Renal pelvis (tissue), 1 donor: ENCODE measurements at regions not wholly inside any gene's neighbourhood (a gene's known extent, or its start where the extent isn't known, plus 50 kb on each side); places are given as distances from the start of the nearest gene placed in this dataset.
"Not testable (repeated sequence)": the region's sequence is repeated elsewhere in the genome, so short reads cannot be mapped to it uniquely, and the experiment has no call there.

ENCODE experiments used
- DNase-seq: peaks from one replicate; pipeline ENCODE4 v3.0.0-alpha.2; 2013

DNA sequence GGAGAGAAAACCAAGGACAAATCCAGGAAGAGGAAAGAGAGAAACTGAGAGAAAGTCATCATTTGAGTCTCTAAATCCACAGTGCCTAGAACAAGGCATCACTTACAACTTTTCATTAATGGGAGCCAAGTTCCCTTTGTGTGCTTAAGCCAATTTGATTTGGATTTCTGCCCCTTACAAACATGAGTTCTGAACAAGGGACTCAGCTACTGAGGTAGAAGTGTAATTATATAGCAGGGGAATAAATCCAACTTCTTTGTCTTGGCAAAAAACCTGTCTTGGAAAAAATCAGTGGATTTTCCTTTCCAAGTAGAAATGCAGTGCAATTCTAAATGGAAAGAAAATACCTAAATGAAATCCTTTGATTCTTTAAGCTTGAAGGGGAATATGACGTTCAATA lies 307.2 kb upstream of the CNTN3 start:
- DNase-seq, result no peak

DNA sequence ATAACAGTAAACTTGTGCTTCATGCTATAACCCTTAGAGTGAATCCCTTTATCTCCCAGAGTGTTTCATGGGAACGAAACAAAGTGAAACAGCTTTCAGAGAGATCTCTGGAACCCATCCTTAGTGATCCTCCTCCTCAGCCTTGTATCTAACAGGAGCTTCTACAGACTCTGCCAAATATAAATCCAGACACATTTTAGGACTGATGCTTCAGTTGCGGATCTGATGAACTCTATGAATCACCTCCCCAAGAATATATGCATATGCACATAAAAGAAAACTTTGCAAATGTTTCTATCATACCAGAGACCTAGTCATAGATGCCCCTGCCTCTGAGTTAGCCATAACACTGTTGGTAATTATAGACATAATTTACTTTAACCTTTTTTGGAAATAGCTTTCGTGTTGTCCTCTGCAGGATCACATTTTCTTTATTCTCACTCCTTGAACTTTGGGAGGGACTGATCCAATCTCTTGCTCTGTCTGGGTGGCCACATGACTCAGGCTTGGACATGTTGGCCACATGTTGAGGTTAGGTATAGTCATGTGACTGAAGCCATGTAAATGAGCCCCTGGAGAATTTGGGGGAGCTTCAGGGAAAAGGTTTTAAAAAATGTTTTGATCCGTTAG lies 306.4 kb upstream of the CNTN3 start:
- no peak for DNase-seq

DNA sequence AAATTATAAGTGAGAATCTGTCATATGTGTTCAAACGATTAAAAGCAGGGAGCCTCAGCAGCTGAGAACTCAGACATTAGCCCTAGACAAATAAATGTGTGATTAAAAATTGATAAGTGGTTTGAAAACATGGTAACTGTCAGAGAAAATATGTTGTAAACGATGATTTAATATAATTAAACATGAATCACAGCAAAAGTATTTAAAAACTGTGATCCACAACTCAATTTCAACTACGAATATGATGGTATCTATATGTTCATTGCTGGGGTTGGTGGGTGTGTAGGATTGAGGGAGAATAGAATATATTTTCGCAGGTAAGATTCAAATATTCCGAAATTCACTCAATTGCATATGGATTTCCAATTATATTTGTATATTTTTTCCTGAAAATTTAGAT lies 302.2 kb upstream of the CNTN3 start:
- DNase-seq, result no peak

DNA sequence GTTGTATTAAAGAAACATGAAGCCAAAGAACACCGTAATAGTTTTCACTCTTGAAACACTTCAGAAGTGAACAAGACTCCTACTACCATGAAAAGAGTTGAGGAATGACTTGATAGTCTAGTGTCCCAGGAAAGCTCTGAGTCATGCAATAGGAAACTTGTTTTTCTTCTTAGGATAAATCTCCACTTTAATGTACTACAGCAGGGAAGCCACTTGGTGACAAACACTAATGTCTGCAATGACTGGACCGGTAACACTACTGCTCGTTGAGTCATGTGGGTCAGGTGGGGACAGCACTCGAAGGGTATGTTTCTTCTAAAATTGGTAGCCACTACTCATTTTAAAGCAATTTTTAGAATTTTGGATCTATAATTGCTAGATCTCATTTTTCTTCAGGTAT lies 291.7 kb upstream of the CNTN3 start:
- DNase-seq, result no peak

DNA sequence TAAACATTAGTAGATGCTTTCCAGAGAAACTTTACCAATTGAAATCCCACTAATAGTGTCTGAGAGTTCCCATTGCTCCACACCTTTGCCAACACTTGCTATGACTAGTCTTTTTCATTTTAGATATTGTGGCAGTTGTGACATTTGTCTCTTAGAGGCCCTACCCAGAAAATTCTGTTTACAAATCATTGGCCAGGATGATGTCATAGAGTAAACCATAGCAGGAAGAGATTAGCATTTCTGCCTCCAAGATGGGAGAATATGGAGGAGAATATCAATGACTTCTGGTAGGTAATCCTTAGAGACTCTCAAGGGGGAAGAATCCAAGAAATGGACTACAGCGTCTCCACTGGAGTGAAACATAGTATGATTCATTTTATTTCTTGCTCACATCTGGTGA lies 291.0 kb upstream of the CNTN3 start:
- no peak for DNase-seq

DNA sequence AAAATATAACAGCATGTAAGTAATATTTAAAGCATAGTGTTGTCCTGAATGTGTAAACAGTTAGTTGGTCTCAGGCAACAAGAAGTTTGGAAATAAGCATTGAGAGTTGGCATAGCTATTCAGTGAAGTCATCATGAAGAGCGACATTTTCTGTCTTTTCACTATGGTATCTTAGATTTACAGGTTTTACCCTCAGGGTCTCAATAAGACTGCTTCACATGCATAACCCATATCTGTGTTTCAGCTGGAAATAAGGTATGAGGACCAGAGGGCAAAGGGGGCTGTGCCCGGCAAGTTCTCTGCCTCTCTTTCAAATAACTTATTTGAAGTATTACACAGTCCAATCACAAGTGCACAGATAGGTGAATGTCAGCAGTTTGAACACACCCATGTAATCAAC lies 290.2 kb upstream of the CNTN3 start:
- no peak for DNase-seq

DNA sequence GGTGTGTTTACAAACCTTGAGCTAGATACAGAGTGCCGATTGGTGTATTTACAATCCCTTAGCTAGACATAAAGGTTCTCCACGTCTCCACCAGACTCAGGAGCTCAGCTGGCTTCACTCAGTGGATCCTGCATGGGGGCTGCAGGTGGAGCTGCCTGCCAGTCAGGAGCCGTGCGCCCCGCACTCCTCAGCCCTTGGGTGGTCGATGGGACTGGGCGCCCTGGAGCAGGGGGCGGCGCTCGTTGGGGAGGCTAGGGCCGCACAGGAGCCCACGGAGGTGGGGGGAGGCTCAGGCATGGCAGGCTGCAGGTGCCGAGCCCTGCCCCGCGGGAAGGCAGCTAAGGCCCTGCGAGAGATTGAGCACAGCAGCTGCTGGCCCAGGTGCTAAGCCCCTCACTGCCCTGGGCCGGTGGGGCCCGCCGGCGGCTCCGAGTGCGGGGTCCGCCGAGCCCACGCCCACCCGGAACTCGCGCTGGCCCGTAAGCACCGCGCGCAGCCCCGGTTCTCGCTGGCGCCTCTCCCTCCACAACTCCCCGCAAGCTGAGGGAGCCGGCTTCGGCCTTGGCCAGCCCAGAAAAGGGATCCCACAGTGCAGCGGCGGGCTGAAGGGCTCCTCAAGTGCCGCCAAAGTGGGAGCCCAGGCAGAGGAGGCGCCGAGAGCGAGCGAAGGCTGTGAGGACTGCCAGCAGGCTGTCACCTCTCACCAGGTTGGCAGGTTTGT lies 285.5 kb upstream of the CNTN3 start:
- DNase-seq, result not testable (repeated sequence)

DNA sequence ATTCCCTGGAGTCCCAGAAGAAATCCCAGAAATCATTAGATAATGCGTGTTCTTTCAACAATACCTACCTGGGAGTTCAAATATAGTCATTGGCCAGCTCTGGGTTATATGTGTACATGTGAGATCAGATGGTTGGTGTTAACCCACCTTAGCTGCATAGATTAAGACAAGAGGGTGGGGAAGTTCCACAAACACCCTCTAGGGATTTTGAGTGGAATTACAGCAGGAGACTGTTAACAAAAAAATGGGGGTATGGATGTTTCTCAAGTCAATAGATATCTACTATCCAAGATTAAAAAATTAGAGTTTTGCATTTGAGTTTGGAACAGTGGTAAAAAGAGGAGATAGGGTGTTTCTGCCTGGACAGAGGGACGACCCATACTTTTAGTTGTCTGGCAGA lies 282.5 kb upstream of the CNTN3 start:
- no peak for DNase-seq

DNA sequence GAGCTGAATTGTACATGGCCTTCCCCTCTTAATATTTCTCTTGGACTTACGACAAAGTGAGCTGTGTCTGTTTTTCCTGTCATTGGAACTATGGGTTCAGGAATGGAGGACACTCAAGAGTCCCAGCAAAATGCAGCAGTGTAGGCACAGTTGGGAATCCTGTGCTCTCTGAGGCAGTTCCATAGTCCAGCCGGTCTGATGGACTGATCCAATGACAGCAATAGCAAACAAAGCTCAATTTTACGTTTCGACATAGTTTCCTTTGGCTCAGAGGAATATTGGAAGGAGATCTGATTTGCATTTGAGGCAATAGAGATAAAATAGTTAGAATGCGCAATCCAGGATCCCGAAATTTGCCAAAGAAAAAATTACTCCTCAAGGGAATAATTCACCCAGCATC lies 276.9 kb upstream of the CNTN3 start:
- no peak for DNase-seq

DNA sequence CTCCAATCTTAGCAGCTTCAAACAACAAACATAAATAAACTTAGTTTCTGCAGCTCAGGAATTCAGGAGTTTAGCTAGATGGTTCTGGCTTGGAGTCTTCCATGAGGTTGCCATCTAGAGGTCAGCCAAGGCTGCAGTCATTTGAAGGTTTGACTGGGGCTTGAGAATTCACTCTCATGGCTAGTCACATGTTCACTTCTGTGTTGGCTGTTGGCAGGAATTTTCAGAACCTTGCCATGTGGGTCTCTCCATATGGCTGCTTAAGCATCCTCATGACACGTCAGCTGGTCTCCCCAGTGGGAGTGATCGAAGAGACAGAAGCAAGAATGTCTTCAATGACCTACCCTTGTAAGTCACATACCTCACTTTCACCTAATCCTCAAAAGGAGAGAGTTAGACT lies 269.2 kb upstream of the CNTN3 start:
- DNase-seq, result no peak

DNA sequence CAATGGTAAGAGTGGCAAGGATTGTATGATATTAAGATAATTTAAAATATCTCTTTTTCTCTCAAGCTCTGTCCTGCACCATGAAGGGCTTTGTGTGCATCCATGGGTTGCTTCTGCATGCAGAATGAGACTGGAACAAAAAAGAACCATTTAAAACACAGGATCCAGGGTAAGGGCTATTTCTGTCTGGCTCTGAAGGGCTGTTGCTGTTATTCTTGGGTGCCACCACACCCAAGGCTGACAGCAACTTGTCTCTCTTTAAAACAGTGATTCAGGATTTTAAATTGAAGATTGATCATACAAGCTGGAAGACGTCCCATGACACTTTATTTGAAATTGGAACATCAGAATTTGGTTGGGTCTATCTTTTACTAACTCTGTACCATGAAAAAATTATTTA lies 268.8 kb upstream of the CNTN3 start:
- no peak for DNase-seq

DNA sequence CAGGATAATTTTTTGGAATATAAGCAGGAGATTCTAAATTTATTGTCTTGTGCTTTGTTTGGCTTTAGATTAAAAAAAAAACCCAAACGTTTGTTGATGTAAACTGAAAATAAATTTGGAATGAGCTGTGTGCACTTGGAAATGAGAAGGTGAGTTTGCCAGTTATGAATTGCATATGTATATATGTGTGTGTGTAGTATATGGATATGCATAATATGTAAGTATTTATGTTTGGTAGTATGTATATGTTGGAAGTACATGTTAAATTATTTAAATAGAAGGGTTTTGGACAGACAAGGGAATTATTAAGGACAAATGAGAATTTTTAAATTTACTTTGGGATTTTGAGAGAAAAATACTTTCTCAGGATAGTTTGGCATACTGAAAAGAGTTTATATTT lies 265.8 kb upstream of the CNTN3 start:
- no peak for DNase-seq

DNA sequence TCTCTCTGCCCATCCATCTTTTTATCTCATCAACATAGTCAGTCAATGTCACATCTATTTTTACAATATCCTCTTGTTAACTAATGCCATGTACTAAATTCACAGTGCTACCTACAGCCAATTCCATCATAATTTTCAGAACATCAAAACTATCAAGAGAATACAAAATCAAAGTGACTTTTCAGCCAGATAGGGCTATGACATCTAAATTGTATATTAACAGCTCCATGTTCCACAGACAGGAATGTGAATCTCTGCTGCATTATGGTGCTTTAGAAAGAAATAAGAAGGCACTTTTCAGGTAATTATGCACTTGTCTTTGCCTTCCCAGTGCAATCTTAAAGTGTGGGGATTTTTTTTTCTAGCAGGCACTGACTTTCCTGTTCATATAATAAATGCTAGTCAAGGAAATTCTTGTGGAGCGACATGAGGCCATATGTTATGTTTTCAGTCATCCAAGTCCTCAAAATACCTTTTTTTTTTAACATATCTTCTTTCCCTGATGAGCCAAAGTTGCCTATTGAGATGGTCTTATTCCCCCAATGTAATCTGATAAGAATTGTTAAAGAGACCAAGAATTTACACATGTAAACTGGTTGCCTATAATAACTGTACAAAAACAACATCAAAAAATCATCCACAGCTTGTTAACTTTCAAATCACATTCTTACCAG lies 252.0 kb upstream of the CNTN3 start:
- DNase-seq, result no peak

DNA sequence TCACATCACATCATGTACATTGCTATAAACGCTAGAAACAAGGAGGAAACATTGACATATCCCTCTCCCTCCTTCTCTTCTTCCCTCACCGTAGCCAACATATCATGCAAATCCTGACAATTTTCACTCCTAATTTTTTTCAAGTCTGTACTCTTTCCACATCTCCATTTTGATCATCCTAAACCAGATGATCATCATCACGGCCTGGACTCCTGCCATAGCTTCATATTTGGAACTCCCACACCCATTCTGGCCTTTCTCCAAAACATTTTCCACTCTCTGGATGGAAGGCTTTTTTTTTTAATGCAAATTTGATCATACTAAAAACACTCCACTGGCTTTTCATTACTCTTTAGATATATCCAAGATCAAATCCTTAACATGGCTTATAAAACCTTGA lies 248.0 kb upstream of the CNTN3 start:
- DNase-seq, result peak; percentile 49

DNA sequence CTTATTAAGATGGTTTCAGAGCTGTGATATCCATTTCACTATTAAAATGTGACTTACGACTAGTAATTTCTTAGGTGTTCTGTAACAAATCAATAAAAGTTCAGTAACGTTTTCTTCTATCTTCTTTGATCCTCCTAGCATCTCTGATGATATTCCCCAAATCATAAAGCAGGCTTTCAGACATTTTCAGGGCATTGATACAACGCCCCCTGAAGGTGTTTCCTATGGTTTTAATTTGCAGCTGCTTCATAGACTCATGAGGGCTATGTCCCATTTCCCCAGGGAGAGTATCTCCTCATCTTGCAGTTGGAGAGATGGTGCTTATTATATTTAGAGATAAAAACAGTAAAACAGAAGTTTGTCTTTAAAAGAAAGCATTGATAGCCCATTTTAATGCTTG lies 246.8 kb upstream of the CNTN3 start:
- no peak for DNase-seq

DNA sequence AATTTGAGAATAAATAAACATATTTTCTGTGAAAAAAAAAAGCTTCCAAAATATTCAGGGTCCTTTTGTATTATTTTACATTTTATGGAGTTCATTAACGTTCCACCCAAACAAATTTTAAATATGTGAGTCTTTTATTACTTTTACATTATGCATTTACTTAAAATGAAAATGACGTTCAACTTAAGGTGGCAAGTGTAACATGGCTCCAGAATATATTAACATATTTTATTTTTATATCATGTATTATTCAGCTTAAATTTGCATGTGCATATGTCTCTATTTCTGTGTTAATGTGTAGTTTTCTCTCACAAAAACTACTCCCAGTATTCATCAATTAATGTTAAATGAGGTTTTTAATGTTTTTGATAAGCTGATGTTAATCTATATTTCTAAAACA lies 243.6 kb upstream of the CNTN3 start:
- DNase-seq, result no peak

DNA sequence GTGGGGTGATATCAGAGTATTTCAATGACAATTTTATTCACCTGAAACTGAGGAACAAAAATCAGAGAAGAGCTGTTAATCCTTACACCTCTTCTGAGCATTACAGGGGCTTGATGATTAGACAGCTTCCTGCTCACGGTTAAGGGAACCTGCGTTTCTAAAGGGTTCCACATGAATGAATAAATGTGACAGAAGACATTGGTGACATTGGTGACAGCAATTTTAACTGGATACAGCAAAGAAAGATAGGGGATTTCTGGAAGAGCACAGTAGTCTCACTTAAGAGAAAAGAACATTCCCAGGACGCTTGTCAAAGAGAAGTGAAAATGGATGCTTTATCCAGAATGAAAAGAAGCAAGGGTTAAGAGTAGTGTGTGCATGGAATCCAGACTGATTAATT lies 235.9 kb upstream of the CNTN3 start:
- DNase-seq, result no peak

DNA sequence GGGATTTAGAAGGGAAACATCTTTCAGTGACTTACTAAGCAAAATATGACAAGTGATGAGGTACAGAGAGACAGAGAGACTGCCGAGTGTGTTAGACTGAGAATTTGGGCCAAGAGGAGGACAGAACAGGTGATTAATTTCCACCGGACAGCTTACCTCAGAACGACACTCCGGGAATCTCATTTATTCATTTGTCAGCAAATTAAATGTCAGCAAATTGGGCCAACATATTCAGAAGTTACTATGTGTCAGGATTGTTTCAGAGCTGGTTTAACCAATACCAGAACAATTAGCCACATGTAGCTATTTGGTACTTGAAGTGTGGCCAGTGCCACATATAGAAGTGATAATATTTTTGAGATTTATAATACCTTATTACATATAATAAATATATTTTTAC lies 232.6 kb upstream of the CNTN3 start:
- no peak for DNase-seq

DNA sequence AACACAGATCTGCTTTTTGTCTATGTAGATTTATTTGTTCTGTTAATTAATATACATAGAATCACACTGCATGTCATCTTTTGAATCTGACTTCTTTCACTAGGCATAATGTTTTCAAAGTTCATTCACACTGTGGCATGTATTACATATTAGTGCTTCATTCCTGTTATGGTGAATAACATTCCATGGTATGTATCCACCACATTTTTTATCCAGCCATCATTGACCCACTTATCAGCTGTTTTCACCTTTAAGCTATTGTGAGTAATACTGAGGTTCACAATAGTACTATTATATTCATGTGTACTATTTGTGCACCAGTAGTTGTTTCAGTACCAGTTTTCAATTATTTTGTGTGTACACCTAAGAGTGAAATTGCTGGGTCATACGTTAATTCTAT lies 230.6 kb upstream of the CNTN3 start:
- DNase-seq, result no peak

DNA sequence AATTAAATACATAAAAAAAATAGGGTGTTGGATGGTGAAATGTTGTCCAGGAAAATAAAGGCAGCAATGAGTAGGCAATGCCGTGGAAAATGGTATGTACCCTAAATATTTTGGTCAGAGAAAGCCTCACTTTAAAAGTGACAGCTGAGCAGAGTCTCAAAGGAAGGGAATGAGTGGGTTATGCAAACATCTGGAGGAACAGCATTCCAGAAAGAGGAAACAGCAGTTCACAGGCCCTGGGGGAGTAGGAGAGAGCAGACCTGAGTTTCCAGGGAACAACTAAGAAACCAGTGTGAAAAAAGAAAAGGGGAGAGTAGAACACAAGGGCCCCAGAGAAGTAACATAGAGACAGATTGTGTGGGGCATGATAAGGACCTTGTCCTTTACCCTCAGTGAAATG lies 230.0 kb upstream of the CNTN3 start:
- no peak for DNase-seq

DNA sequence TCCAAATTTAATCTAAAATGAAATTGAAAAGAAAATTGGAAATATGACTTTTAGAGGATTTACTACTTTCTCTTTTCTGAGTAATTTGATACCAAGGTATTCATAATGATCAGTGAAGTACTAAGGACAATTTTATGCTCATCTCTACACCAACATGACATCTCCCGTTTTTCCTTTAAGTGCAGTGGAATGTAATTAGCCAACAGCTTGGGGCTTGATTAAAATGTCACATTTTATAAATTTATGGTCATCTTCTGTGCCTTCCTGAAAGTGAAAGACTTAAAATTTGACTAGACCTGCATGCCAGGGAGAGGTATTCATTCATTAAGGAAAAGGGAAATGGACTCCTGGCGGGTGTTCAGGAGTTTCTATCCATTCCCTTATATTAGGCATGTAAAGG lies 228.2 kb upstream of the CNTN3 start:
- no peak for DNase-seq

DNA sequence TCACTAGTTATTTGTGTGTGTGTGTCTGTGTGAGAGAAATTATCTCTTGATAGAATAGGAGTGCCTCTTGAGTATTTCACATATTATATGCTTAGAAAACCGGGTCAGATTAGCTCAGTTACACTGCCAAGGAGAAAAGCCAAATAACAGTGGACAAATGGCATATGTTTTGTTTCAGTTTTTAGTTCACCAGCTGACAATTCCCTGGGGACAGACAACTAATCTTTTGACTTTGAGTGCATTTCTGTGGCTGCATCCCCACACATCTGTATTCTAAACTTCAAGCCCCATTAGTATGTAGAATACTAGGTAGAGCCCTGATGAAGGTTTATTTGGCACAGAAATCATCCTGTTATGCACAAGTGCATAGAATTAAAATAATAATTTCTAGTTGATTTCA lies 227.7 kb upstream of the CNTN3 start:
- DNase-seq, result no peak

DNA sequence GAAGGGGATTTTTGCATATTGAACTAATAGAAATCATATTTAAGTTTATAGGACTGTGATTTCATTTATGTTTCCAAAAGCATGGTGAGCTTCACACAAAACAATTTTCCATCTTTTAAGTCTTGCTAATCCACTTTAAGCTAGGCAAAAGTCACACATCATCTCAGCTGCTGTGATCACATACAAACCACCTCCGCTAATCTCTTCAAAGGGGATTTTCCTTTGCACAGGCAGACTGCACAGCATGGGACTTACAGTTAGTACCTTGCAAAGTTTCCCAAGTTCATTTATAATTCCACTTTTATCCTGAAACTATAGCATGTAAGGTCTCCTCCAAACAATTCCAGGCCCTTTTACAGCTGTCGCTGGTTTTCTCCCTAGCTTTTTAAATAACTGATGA lies 225.1 kb upstream of the CNTN3 start:
- DNase-seq, result no peak

DNA sequence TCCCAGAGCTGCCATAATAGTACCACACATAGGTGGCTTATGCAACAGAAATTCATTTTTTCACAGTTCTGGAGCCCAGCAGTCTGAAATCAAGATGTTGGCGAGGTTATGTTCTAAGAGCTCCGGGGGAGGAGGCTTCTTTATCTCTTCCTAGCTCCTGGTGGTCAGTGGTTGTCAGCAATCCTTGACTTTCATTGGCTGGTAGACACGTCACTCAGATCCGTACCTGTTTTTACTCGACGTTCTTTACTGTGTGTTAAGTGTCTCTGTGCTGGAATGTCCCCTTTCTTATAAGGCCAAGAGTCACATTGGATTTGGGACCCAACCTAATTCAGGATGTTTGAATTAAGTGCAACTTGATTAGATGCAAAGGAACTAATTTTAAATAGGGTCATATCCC lies 218.5 kb upstream of the CNTN3 start:
- no peak for DNase-seq
